Spleen (tissue), 11 donors: ENCODE measurements at regions not wholly inside any gene's neighbourhood (a gene's known extent, or its start where the extent isn't known, plus 50 kb on each side); places are given as distances from the start of the nearest gene placed in this dataset.

Experiments
- DNase-seq: peaks from one replicate; pipeline ENCODE4 v3.0.0-alpha.2; 2020
- H3K27ac ChIP-seq, 8 donors: fragments of 200-600 bp; sonication (generic) in 7 of 8; 1 replicate in 4 of 8; 2 replicates in 4 of 8; pipeline versions ENCODE4 v1.5.0 to v1.8.0; 2016 to 2021; ENCODE audit warnings: inconsistent platforms in 4 of 8, mild to moderate bottlenecking in 4 of 8, moderate library complexity in 1 of 8
- H3K27me3 ChIP-seq, 7 donors: fragments of 200-600 bp; sonication (generic) in 6 of 7; replicated peaks in 1 of 7; 1 replicate in 4 of 7; 2 replicates in 3 of 7; pipeline versions ENCODE4 v1.5.0 to v1.8.0; 2016 to 2021; ENCODE audit warnings: inconsistent platforms in 3 of 7, mild to moderate bottlenecking in 1 of 7
- H3K36me3 ChIP-seq, 6 donors: fragments of 200-600 bp; sonication (generic) in 5 of 6; 1 replicate in 4 of 6; 2 replicates in 2 of 6; pipeline versions ENCODE4 v1.5.0 to v1.8.0; 2016 to 2021; ENCODE audit warnings: inconsistent platforms in 2 of 6
- H3K4me1 ChIP-seq, 6 donors: fragments of 200-600 bp; sonication (generic) in 5 of 6; 1 replicate in 3 of 6; 2 replicates in 3 of 6; pipeline versions ENCODE4 v1.5.0 to v1.8.0; 2016 to 2021; ENCODE audit warnings: inconsistent platforms in 3 of 6
- H3K4me3 ChIP-seq, 8 donors: fragments of 200-600 bp; sonication (generic) in 7 of 8; 1 replicate in 4 of 8; 2 replicates in 4 of 8; pipeline versions ENCODE4 v1.5.0 to v1.8.0; 2016 to 2021; ENCODE audit warnings: inconsistent platforms in 4 of 8, mild to moderate bottlenecking in 4 of 8, moderate library complexity in 2 of 8
- H3K9me3 ChIP-seq, 8 donors: fragments of 200-600 bp; sonication (generic) in 7 of 8; 1 replicate in 4 of 8; 2 replicates in 4 of 8; pipeline versions ENCODE4 v1.5.0 to v1.8.0; 2016 to 2021; ENCODE audit warnings: inconsistent platforms in 4 of 8
- POLR2A ChIP-seq, 3 donors: fragments of 450-650 bp; IDR thresholded peaks; one replicate each; pipeline ENCODE4 v1.5.1; 2017; ENCODE audit warnings: antibody characterized with exemption in 3 of 3, mild to moderate bottlenecking in 1 of 3
- POLR2AphosphoS5 ChIP-seq, 3 donors: sonication (generic); formaldehyde crosslinking; IDR thresholded peaks; one replicate each; pipeline ENCODE4 v1.5.1; 2017; ENCODE audit warnings: antibody characterized with exemption in 3 of 3
- WGBS, 5 donors: extraction: QIAGEN DNeasy Blood & Tissue Kit in 3 of 5; methylation state at CpG; one replicate each; pipeline versions ENCODE4 v1.1.5 to v1.1.7; 2013 to 2018; 5-methylcytosine and 5-hydroxymethylcytosine counted together
- intact Hi-C: fragments of 100-400 bp; cut with DNase I; formaldehyde crosslinking; loops from one replicate; pipeline ENCODE4 v1.15.0; 2023; ENCODE audit warnings: low total_unique reads
- TF ChIP-seq, protein P1 (sequence below), 11 experiments: fragments of 200-600 bp in 7 of 11; fragments of 450-650 bp in 4 of 11; sonication (generic) in 4 of 11; IDR thresholded peaks in 8 of 11; conservative IDR thresholded peaks in 3 of 11; 1 replicate in 7 of 11; 2 replicates in 4 of 11; pipeline versions ENCODE4 v1.4.0 to v1.8.0; 2016 to 2021; ENCODE audit warnings: antibody characterized with exemption in 11 of 11, inconsistent platforms in 4 of 11, mild to moderate bottlenecking in 1 of 11
- donor health status: healthy with polysubstance abuse.
- donor health status: DM: no; HTN: no; CAD: no; lungs with moderate emphysema.
- donor health status: DM: no; HTN: no; CAD: no.
- donor health status: Bipolar disorder and iron deficiency.
- donor health status: healthy.
- donor health status: DM: no; HTN: no; CAD: no.
- donor health status: DM: yes; HTN: yes; CAD: no.

DNA sequence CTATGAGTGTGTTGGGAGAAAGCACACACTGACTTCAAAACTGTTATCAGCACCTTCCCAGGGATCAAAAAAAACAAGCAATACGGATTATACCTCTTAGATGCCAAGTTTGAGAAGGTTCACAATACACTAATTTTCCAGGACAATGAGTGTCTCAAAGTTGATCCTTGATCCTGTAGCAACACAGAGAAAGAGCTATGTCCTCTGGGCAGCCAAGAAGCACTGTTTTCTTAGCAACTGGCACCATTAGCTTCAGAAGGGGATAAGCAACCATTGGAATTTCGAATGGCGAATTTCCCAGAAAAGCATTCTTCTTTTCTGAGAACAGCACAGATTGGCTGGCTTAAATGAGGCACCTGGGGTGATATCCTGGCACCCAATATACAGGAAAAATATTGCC is 270.3 kb upstream of the RORA start:
- no peaks in the 10 kb centered on the region for H3K4me1 ChIP-seq
- H3K9me3 ChIP-seq, result no peaks in the 10 kb centered on the region
- no peak for DNase-seq
- TF ChIP-seq POLR2AphosphoS5 (IDR thresholded peaks at IDR 0.05), result no peak
- no peak for TF ChIP-seq POLR2A (IDR thresholded peaks at IDR 0.05)
- TF ChIP-seq, protein P1, sequence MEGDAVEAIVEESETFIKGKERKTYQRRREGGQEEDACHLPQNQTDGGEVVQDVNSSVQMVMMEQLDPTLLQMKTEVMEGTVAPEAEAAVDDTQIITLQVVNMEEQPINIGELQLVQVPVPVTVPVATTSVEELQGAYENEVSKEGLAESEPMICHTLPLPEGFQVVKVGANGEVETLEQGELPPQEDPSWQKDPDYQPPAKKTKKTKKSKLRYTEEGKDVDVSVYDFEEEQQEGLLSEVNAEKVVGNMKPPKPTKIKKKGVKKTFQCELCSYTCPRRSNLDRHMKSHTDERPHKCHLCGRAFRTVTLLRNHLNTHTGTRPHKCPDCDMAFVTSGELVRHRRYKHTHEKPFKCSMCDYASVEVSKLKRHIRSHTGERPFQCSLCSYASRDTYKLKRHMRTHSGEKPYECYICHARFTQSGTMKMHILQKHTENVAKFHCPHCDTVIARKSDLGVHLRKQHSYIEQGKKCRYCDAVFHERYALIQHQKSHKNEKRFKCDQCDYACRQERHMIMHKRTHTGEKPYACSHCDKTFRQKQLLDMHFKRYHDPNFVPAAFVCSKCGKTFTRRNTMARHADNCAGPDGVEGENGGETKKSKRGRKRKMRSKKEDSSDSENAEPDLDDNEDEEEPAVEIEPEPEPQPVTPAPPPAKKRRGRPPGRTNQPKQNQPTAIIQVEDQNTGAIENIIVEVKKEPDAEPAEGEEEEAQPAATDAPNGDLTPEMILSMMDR (IDR thresholded peaks at IDR 0.05 in 8 of 11, conservative IDR thresholded peaks at IDR 0.05 in 3 of 11), result no peak
- no peak overlapping the region for H3K4me3 ChIP-seq
- H3K27ac ChIP-seq, result no peak overlapping the region
- intact Hi-C loops, result no loop called here
- H3K36me3 ChIP-seq, result no peaks in the 10 kb centered on the region
- peaks cover 0 to 9% (median 0%) of the 10 kb centered on the region in 7 donors for H3K27me3 ChIP-seq
- 76 to 90% (median 82%) methylated on average over 3 of the region's 3 CpGs for WGBS, 5 donors

DNA sequence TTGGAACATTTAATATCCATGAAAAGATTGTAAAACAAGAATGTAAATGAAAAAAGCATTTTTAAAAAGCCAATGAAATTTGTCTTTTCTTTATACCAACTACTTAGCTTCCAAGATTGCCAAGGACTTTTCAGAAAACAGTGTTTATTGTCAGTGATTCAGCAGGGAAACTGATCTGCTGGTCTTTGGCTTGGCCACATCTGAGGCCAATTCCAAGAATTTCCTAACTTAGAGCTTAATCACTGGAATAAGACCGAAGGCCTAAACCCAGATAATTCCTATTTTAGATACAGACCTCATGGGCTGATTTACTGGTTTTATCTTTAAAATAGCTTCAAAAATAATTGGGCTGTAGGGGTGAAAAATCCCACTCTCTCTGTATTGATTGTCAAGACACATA is 260.5 kb upstream of the RORA start:
- intact Hi-C loops, result no loop called here
- WGBS, 5 donors, result 76 to 84% (median 83%) methylated on average over 1 of the region's 1 CpG
- DNase-seq, result no peak
- Histone ChIP-seq H3K36me3 (no peaks in the 10 kb centered on the region), H3K4me3 (no peak overlapping the region), H3K4me1 (no peaks in the 10 kb centered on the region), H3K27ac (no peak overlapping the region), H3K9me3 (no peaks in the 10 kb centered on the region), H3K27me3 (peaks cover 0 to 7% (median 0%) of the 10 kb centered on the region in 7 donors)
- TF ChIP-seq POLR2AphosphoS5 (IDR thresholded peaks at IDR 0.05) (no peak), POLR2A (IDR thresholded peaks at IDR 0.05) (no peak)
- TF ChIP-seq, protein P1 (IDR thresholded peaks at IDR 0.05 in 8 of 11, conservative IDR thresholded peaks at IDR 0.05 in 3 of 11), result no peak

DNA sequence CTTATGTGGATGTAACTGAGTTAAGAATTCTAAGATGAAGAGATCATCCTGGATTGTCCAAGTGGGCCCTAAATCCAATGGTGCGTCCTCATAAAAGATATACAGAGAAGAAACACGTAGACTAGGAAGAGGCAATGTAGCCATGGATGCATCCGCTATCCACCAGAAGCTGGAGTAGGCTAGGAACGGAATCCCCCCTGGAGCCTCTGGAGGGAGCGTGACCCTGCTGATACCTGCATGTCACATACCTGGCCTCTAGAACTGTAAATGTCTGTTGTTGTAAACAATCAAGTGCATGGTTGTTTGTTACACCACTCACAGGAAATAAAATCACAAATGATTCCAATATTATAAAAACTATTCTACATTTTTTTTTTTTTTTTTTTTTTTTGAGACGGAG is 254.5 kb upstream of the RORA start:
- 92 to 98% (median 94%) methylated on average over 5 to 6 of the region's 6 CpGs for WGBS, 5 donors
- intact Hi-C loops, result no loop called here
- H3K27ac ChIP-seq, result no peak overlapping the region
- no peak for DNase-seq
- no peaks in the 10 kb centered on the region for H3K36me3 ChIP-seq
- H3K4me3 ChIP-seq, result no peak overlapping the region
- no peaks in the 10 kb centered on the region for H3K4me1 ChIP-seq
- TF ChIP-seq, protein P1 (IDR thresholded peaks at IDR 0.05 in 8 of 11, conservative IDR thresholded peaks at IDR 0.05 in 3 of 11), result no peak
- no peak for TF ChIP-seq POLR2AphosphoS5 (IDR thresholded peaks at IDR 0.05)
- no peak for TF ChIP-seq POLR2A (IDR thresholded peaks at IDR 0.05)
- no peaks in the 10 kb centered on the region for H3K9me3 ChIP-seq
- peaks cover 0 to 13% (median 0%) of the 10 kb centered on the region in 7 donors for H3K27me3 ChIP-seq

DNA sequence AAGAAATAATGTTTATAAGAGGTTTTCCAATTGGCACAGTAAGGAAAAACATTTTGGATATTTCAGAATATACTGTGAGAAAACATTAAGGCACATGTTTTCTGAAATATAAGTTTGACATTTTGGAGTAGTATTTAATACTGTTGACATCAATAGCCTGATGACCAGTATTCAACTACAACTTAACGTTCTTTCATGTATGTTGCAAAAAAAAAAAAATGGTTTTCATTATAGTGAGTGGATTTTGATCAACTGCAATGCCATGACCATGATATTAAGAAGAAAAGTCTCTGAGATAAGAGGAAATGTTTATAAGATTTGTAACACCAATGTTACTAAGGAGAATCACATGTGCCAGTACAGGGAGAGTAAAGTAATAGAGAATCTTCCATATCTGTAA is 252.8 kb upstream of the RORA start:
- TF ChIP-seq, protein P1 (IDR thresholded peaks at IDR 0.05 in 8 of 11, conservative IDR thresholded peaks at IDR 0.05 in 3 of 11), result no peak
- TF ChIP-seq POLR2AphosphoS5 (IDR thresholded peaks at IDR 0.05) (no peak), POLR2A (IDR thresholded peaks at IDR 0.05) (no peak)
- Histone ChIP-seq H3K4me1 (no peaks in the 10 kb centered on the region), H3K36me3 (no peaks in the 10 kb centered on the region), H3K4me3 (no peak overlapping the region), H3K9me3 (no peaks in the 10 kb centered on the region), H3K27me3 (peaks cover 0 to 14% (median 0%) of the 10 kb centered on the region in 7 donors), H3K27ac (no peak overlapping the region)
- intact Hi-C loops, result no loop called here
- 76 to 92% (median 81%) methylated on average over 1 of the region's 1 CpG for WGBS, 5 donors
- no peak for DNase-seq
